Mesenchymal stem cell (in vitro differentiated cells and primary cell): ENCODE measurements at regions not wholly inside any gene's neighbourhood (a gene's known extent, or its start where the extent isn't known, plus 50 kb on each side); places are given as distances from the start of the nearest gene placed in this dataset.

Experiments used
- DNase-seq: peaks from one replicate; pipeline ENCODE4 v3.0.0-alpha.2; 2013
- H2AFZ ChIP-seq: one replicate; pipeline ENCODE4 v1.6.1; 2013; ENCODE audit warnings: low read depth, mild to moderate bottlenecking, control low read depth, inconsistent platforms, low read length, moderate library complexity
- H2AK5ac ChIP-seq: 2 replicates; pipeline ENCODE4 v1.6.1; 2013; ENCODE audit warnings: low read length, moderate library complexity, mild to moderate bottlenecking, inconsistent platforms; ENCODE audit not compliant: severe bottlenecking
- H2BK120ac ChIP-seq: one replicate; pipeline ENCODE4 v1.6.1; 2013; ENCODE audit warnings: low read depth, mild to moderate bottlenecking, inconsistent platforms, low read length, moderate library complexity
- H2BK12ac ChIP-seq, 2 experiments: one replicate each; pipeline ENCODE4 v1.6.1; 2013; ENCODE audit warnings: inconsistent platforms in 2 of 2, low read length in 2 of 2, mild to moderate bottlenecking in 2 of 2, moderate library complexity in 2 of 2, control low read depth in 1 of 2
- H2BK15ac ChIP-seq: one replicate; pipeline ENCODE4 v1.6.1; 2013; ENCODE audit warnings: mild to moderate bottlenecking, low read depth, inconsistent platforms; ENCODE audit not compliant: poor library complexity, severe bottlenecking
- H2BK5ac ChIP-seq: 2 replicates; pipeline ENCODE4 v1.6.1; 2013; ENCODE audit warnings: low read depth, mild to moderate bottlenecking, low read length, control low read depth, inconsistent platforms; ENCODE audit not compliant: poor library complexity, severe bottlenecking
- H3K14ac ChIP-seq, 2 experiments: one replicate each; pipeline ENCODE4 v1.6.1; 2013; ENCODE audit warnings: inconsistent platforms in 2 of 2, low read length in 2 of 2, control low read depth in 1 of 2, mild to moderate bottlenecking in 1 of 2, moderate library complexity in 1 of 2
- H3K18ac ChIP-seq, 2 experiments: one replicate each; pipeline ENCODE4 v1.6.1; 2013; ENCODE audit warnings: inconsistent platforms in 2 of 2, low read length in 2 of 2, control low read depth in 1 of 2, low read depth in 1 of 2, mild to moderate bottlenecking in 1 of 2
- H3K23ac ChIP-seq, 2 experiments: one replicate each; pipeline ENCODE4 v1.6.1; 2013; ENCODE audit warnings: inconsistent platforms in 2 of 2, low read length in 2 of 2, mild to moderate bottlenecking in 2 of 2, moderate library complexity in 2 of 2, control low read depth in 1 of 2
- H3K27ac ChIP-seq: 2 replicates; pipeline ENCODE4 v1.5.1; 2013; ENCODE audit warnings: mild to moderate bottlenecking, moderate library complexity, low read length, control low read depth, inconsistent platforms; ENCODE audit not compliant: poor library complexity, severe bottlenecking
- H3K27me3 ChIP-seq, 2 experiments: 2 replicates each; pipeline versions ENCODE4 v1.6.1 to v1.7.0; 2013; ENCODE audit warnings: low read length in 2 of 2, mild to moderate bottlenecking in 2 of 2, moderate library complexity in 2 of 2, control low read depth in 1 of 2, inconsistent platforms in 1 of 2; ENCODE audit not compliant: control insufficient read depth in 1 of 2, insufficient read depth in 1 of 2
- H3K36me3 ChIP-seq, 2 experiments: 2 replicates each; pipeline versions ENCODE4 v1.6.1 to v1.7.0; 2013; ENCODE audit warnings: low read length in 2 of 2, control low read depth in 1 of 2, inconsistent platforms in 1 of 2, low read depth in 1 of 2, mild to moderate bottlenecking in 1 of 2; ENCODE audit not compliant: insufficient read depth in 2 of 2, control insufficient read depth in 1 of 2
- H3K4ac ChIP-seq, 2 experiments: one replicate each; pipeline ENCODE4 v1.6.1; 2013; ENCODE audit warnings: inconsistent platforms in 2 of 2, low read length in 2 of 2, mild to moderate bottlenecking in 2 of 2, moderate library complexity in 2 of 2, control low read depth in 1 of 2, low read depth in 1 of 2
- H3K4me1 ChIP-seq: 2 replicates; pipeline ENCODE4 v1.6.1; 2013; ENCODE audit warnings: low read depth, low read length, control low read depth; ENCODE audit not compliant: control insufficient read depth, insufficient read depth
- H3K4me2 ChIP-seq: 2 replicates; pipeline ENCODE4 v1.6.1; 2013; ENCODE audit warnings: low read length, mild to moderate bottlenecking, inconsistent platforms; ENCODE audit not compliant: poor library complexity, severe bottlenecking
- H3K4me3 ChIP-seq, 2 experiments: 2 replicates each; pipeline versions ENCODE4 v1.5.1 to v1.7.0; 2013; ENCODE audit warnings: low read length in 2 of 2, mild to moderate bottlenecking in 2 of 2, control low read depth in 1 of 2, low read depth in 1 of 2; ENCODE audit not compliant: insufficient read depth in 1 of 2
- H3K79me1 ChIP-seq: replicated peaks from 2 replicates; pipeline ENCODE4 v1.6.1; 2013; ENCODE audit warnings: mild to moderate bottlenecking, control low read depth, low read length, inconsistent platforms; ENCODE audit not compliant: poor library complexity, severe bottlenecking
- H3K9ac ChIP-seq: 2 replicates; pipeline ENCODE4 v1.7.0; 2013; ENCODE audit warnings: mild to moderate bottlenecking, low read length, moderate library complexity
- H3K9me3 ChIP-seq: 2 replicates; pipeline ENCODE4 v1.7.0; 2013; ENCODE audit warnings: mild to moderate bottlenecking, low read length; ENCODE audit not compliant: control insufficient read depth
- H4K8ac ChIP-seq: one replicate; pipeline ENCODE4 v1.6.1; 2013; ENCODE audit warnings: inconsistent platforms, mild to moderate bottlenecking, low read length, moderate library complexity
- H4K91ac ChIP-seq: one replicate; pipeline ENCODE4 v1.6.1; 2013; ENCODE audit warnings: mild to moderate bottlenecking, low read length, inconsistent platforms
- whole genome bisulfite sequencing: methylation state at CpG from one replicate; pipeline ENCODE4 v1.1.7; 2013; ENCODE audit warnings: mixed read lengths; 5-methylcytosine and 5-hydroxymethylcytosine counted together

DNA sequence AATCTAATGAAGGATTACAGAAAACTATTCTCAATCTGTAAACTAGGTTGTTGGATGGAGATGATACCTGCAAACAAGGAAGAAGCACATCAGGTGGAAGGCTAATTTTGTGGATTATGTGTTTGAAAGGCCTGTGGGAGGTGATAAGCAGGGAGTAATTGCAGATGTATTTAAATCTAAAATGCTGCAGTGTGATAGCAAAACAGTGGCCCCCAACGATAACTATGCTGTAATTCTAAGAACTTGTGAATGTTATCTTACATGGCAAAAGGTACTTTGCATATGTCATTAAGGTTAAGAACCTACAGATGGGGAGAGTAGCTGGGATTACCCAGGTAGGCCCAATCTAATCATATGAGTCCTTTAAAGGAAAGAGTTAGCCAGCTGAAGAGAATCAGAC is 164.5 kb upstream of the AHR start:
- H3K79me1 ChIP-seq, result no peaks in the 10 kb centered on the region
- no peak overlapping the region for H2AK5ac ChIP-seq
- no peak for DNase-seq
- no peak overlapping the region for H2BK120ac ChIP-seq
- H3K36me3 ChIP-seq, result no peaks in the 10 kb centered on the region
- no peaks in the 10 kb centered on the region for H3K4me1 ChIP-seq
- no peak overlapping the region for H3K23ac ChIP-seq
- no peaks in the 10 kb centered on the region for H3K9me3 ChIP-seq
- no peak overlapping the region for H3K27ac ChIP-seq
- H3K27me3 ChIP-seq, result no peaks in the 10 kb centered on the region
- H3K18ac ChIP-seq, result no peak overlapping the region
- H3K4me3 ChIP-seq, result no peak overlapping the region
- no peak overlapping the region for H4K8ac ChIP-seq
- no peak overlapping the region for H2AFZ ChIP-seq
- no peak overlapping the region for H2BK12ac ChIP-seq
- no peak overlapping the region for H4K91ac ChIP-seq
- no peak overlapping the region for H2BK5ac ChIP-seq
- no peak overlapping the region for H3K4ac ChIP-seq
- WGBS, result 94% methylated on average over 1 of the region's 1 CpG
- no peak overlapping the region for H3K4me2 ChIP-seq
- no peak overlapping the region for H3K14ac ChIP-seq
- H2BK15ac ChIP-seq, result no peak overlapping the region
- no peak overlapping the region for H3K9ac ChIP-seq

GRCh38 chr7:17134786-17135185 is 163.7 kb upstream of the AHR start:
- Histone ChIP-seq H4K91ac (no peak overlapping the region), H2BK5ac (no peak overlapping the region), H2BK15ac (no peak overlapping the region), H3K4me2 (no peak overlapping the region), H3K4me1 (no peaks in the 10 kb centered on the region), H4K8ac (no peak overlapping the region), H3K79me1 (no peaks in the 10 kb centered on the region), H3K23ac (no peak overlapping the region), H3K36me3 (no peaks in the 10 kb centered on the region), H3K27me3 (no peaks in the 10 kb centered on the region), H2BK120ac (no peak overlapping the region), H3K4ac (no peak overlapping the region), H2AFZ (no peak overlapping the region), H3K9ac (no peak overlapping the region), H2BK12ac (no peak overlapping the region), H3K4me3 (no peak overlapping the region), H2AK5ac (no peak overlapping the region), H3K18ac (no peak overlapping the region), H3K9me3 (no peaks in the 10 kb centered on the region), H3K14ac (no peak overlapping the region), H3K27ac (no peak overlapping the region)
- WGBS, result no CpG with 5 or more reads among the region's 1 CpG
- DNase-seq, result no peak

DNA sequence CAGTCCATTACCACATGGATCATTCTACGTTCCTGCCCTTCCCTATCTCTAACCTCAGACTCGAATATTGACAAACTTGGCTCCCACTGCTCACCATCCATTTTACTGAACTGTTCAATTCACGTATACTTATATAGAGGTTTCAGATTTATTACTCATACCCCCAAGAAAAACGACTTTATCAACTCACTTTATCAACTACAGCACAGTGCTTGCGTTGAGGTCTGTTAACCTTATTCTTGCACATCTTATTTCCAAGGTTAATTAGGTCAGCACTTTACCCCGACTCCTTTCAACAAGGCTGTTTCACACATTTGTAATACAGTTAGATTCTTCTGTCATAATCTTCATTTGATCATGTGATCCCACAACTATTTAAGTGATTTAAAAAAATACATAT is 162.3 kb upstream of the AHR start:
- Histone ChIP-seq H2BK120ac (no peak overlapping the region), H3K9ac (no peak overlapping the region), H2BK12ac (no peak overlapping the region), H3K4me3 (no peak overlapping the region), H3K18ac (no peak overlapping the region), H4K91ac (no peak overlapping the region), H3K4me1 (no peaks in the 10 kb centered on the region), H3K79me1 (no peaks in the 10 kb centered on the region), H3K9me3 (no peaks in the 10 kb centered on the region), H3K4ac (no peak overlapping the region), H3K23ac (no peak overlapping the region), H3K27me3 (no peaks in the 10 kb centered on the region), H2BK5ac (no peak overlapping the region), H2AK5ac (no peak overlapping the region), H2AFZ (no peak overlapping the region), H3K4me2 (no peak overlapping the region), H3K27ac (no peak overlapping the region), H3K36me3 (no peaks in the 10 kb centered on the region), H3K14ac (no peak overlapping the region), H4K8ac (no peak overlapping the region), H2BK15ac (no peak overlapping the region)
- no peak for DNase-seq
- 80% methylated on average over 6 of the region's 6 CpGs for WGBS

DNA sequence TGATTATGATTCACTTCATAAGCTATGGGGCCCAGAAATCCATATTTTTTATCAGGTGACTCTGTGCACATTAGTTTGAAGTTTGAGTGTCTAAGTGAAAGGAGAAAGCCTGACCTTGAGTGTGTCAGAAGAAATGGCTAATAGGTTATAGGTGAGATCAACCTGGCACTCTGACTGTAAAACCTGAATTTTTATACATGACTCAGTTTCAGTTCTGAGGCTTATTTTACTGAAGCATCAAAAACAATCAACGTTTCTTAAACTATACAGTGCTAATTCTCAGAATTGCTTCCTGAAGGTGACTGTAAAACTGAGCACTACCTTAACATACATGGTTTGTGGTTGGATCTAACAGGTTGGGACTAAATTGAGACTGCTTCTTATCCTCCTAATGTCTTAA is 159.4 kb upstream of the AHR start:
- Histone ChIP-seq H2BK15ac (no peak overlapping the region), H4K8ac (no peak overlapping the region), H2AFZ (no peak overlapping the region), H2AK5ac (no peak overlapping the region), H3K4me1 (peaks cover 2% of the 10 kb centered on the region), H2BK12ac (no peak overlapping the region), H2BK120ac (no peak overlapping the region), H3K14ac (no peak overlapping the region), H3K9me3 (no peaks in the 10 kb centered on the region), H3K9ac (no peak overlapping the region), H4K91ac (no peak overlapping the region), H3K4me2 (no peak overlapping the region), H3K27ac (no peak overlapping the region), H3K4me3 (no peak overlapping the region), H3K27me3 (no peaks in the 10 kb centered on the region), H3K79me1 (no peaks in the 10 kb centered on the region), H3K36me3 (no peaks in the 10 kb centered on the region), H3K18ac (no peak overlapping the region), H3K23ac (no peak overlapping the region), H3K4ac (no peak overlapping the region), H2BK5ac (no peak overlapping the region)
- no CpG with 5 or more reads among the region's 1 CpG for WGBS
- DNase-seq, result no peak
